Loucy (cell line): ENCODE measurements at regions not wholly inside any gene's neighbourhood (a gene's known extent, or its start where the extent isn't known, plus 50 kb on each side); places are given as distances from the start of the nearest gene placed in this dataset.

Experiments used
- H2AFZ ChIP-seq: fragments of 200-600 bp; sonication (generic); 2 replicates; pipeline ENCODE4 v1.6.0; 2016; ENCODE audit warnings: antibody characterized with exemption, mild to moderate bottlenecking, low read length, moderate library complexity
- H3F3A ChIP-seq: fragments of 200-600 bp; 2 replicates; pipeline ENCODE4 v1.6.0; 2016; ENCODE audit warnings: antibody characterized with exemption, low read depth, mild to moderate bottlenecking
- H3K27me3 ChIP-seq: fragments of 200-600 bp; sonication (generic); 2 replicates; pipeline ENCODE4 v1.6.1; 2014; ENCODE audit warnings: low read length, mild to moderate bottlenecking; ENCODE audit not compliant: insufficient read depth, poor library complexity, severe bottlenecking
- H3K36me3 ChIP-seq: fragments of 200-600 bp; sonication (generic); 2 replicates; pipeline ENCODE4 v1.6.1; 2016; ENCODE audit warnings: low read length; ENCODE audit not compliant: insufficient read depth
- H3K4me1 ChIP-seq: fragments of 200-600 bp; sonication (generic); 2 replicates; pipeline ENCODE4 v1.5.1; 2014; ENCODE audit warnings: low read length, mild to moderate bottlenecking; ENCODE audit not compliant: insufficient read depth, poor library complexity, severe bottlenecking
- H3K4me2 ChIP-seq: fragments of 200-600 bp; sonication (generic); 2 replicates; pipeline ENCODE4 v1.6.0; 2014; ENCODE audit warnings: antibody characterized with exemption, low read length, low read depth, mild to moderate bottlenecking; ENCODE audit not compliant: poor library complexity, severe bottlenecking
- H3K4me3 ChIP-seq: fragments of 200-600 bp; sonication (generic); 2 replicates; pipeline ENCODE4 v1.5.1; 2014; ENCODE audit warnings: low read length, mild to moderate bottlenecking, mixed read lengths; ENCODE audit not compliant: poor library complexity, severe bottlenecking
- H3K79me2 ChIP-seq: fragments of 200-600 bp; sonication (generic); 2 replicates; pipeline ENCODE4 v1.6.1; 2014; ENCODE audit warnings: low read length; ENCODE audit not compliant: insufficient read depth
- H3K9ac ChIP-seq: fragments of 200-600 bp; sonication (generic); 2 replicates; pipeline ENCODE4 v1.6.0; 2014; ENCODE audit warnings: mild to moderate bottlenecking, low read depth, low read length, moderate library complexity; ENCODE audit not compliant: poor library complexity, severe bottlenecking
- H3K9me2 ChIP-seq: fragments of 200-600 bp; sonication (generic); replicated peaks from 2 replicates; pipeline ENCODE4 v1.6.1; 2016; ENCODE audit warnings: low read depth, low read length, mixed read lengths
- H3K9me3 ChIP-seq: fragments of 200-600 bp; sonication (generic); 2 replicates; pipeline ENCODE4 v1.6.1; 2014; ENCODE audit warnings: mild to moderate bottlenecking, antibody characterized with exemption, low read length, low read depth; ENCODE audit not compliant: insufficient read depth
- H4K20me1 ChIP-seq: fragments of 200-600 bp; sonication (generic); 2 replicates; pipeline ENCODE4 v1.6.0; 2014; ENCODE audit warnings: antibody characterized with exemption, low read length, mild to moderate bottlenecking; ENCODE audit not compliant: insufficient read depth, poor library complexity, severe bottlenecking
- EZH2phosphoT487 ChIP-seq: fragments of 200-600 bp; IDR thresholded peaks from 2 replicates; pipeline ENCODE4 v1.6.1; 2018; ENCODE audit warnings: antibody characterized with exemption, mild to moderate bottlenecking, moderate library complexity, borderline replicate concordance
- TF ChIP-seq, protein P1 (sequence below): fragments of 200-600 bp; sonication (generic); conservative IDR thresholded peaks from 2 replicates; pipeline ENCODE4 v1.5.1; 2014; ENCODE audit warnings: mild to moderate bottlenecking, antibody characterized with exemption, low read length

DNA sequence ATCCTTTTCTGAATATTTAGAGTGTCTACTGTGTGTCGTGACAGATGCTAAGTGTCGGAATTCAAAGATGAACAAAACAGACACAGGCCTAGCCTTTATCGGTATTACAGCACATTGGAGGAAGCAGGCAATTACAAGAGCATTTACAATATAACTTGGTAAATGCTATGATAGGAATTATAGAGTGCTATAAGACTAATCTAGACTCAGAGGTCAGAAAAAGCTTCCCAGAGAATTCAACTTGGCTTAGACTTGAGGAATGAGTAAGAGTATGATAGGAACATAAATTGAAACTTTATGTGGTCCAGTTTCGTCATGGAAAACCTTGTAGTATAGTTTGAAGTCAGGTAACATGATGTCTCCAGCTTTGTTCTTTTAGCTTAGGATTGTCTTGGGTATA, 395.7 kb upstream of the FAT3 start:
- H3K36me3 ChIP-seq, result no peaks in the 10 kb centered on the region
- TF ChIP-seq, protein P1, sequence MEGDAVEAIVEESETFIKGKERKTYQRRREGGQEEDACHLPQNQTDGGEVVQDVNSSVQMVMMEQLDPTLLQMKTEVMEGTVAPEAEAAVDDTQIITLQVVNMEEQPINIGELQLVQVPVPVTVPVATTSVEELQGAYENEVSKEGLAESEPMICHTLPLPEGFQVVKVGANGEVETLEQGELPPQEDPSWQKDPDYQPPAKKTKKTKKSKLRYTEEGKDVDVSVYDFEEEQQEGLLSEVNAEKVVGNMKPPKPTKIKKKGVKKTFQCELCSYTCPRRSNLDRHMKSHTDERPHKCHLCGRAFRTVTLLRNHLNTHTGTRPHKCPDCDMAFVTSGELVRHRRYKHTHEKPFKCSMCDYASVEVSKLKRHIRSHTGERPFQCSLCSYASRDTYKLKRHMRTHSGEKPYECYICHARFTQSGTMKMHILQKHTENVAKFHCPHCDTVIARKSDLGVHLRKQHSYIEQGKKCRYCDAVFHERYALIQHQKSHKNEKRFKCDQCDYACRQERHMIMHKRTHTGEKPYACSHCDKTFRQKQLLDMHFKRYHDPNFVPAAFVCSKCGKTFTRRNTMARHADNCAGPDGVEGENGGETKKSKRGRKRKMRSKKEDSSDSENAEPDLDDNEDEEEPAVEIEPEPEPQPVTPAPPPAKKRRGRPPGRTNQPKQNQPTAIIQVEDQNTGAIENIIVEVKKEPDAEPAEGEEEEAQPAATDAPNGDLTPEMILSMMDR, result no peak
- no peak for TF ChIP-seq EZH2phosphoT487
- H3K4me1 ChIP-seq, result no peaks in the 10 kb centered on the region
- H2AFZ ChIP-seq, result no peak overlapping the region
- H3K27me3 ChIP-seq, result no peaks in the 10 kb centered on the region
- no peak overlapping the region for H3K4me3 ChIP-seq
- no peaks in the 10 kb centered on the region for H3K9me2 ChIP-seq
- H3K4me2 ChIP-seq, result no peak overlapping the region
- no peak overlapping the region for H3K9ac ChIP-seq
- no peaks in the 10 kb centered on the region for H4K20me1 ChIP-seq
- no peaks in the 10 kb centered on the region for H3F3A ChIP-seq
- no peaks in the 10 kb centered on the region for H3K79me2 ChIP-seq
- H3K9me3 ChIP-seq, result no peaks in the 10 kb centered on the region

DNA sequence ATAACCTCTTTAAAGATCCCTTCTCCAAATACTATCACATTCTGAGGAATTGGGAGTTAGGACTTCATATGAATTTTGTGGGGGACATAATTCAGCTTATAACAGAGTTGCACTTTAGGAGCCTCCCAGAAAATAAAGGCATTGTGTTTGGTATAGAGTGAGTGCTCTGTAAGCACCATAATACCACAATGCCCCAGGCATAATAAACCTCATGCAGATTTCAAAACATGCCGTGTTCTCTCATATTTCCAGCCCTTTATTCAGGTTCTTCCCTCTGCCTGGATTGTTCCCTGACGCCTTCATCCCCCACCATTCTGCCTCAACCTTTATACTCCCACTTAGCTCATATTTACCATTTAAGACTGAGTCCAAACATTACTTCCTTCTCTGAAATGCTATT, 398.8 kb upstream of the FAT3 start:
- Histone ChIP-seq H3K4me2 (no peak overlapping the region), H3K9me2 (no peaks in the 10 kb centered on the region), H3K4me1 (peaks cover 11% of the 10 kb centered on the region), H3K4me3 (no peak overlapping the region), H4K20me1 (no peaks in the 10 kb centered on the region), H3K9me3 (no peaks in the 10 kb centered on the region), H2AFZ (no peak overlapping the region), H3K27me3 (no peaks in the 10 kb centered on the region), H3K79me2 (no peaks in the 10 kb centered on the region), H3K36me3 (no peaks in the 10 kb centered on the region), H3F3A (no peaks in the 10 kb centered on the region), H3K9ac (no peak overlapping the region)
- TF ChIP-seq, protein P1, result no peak
- no peak for TF ChIP-seq EZH2phosphoT487

DNA sequence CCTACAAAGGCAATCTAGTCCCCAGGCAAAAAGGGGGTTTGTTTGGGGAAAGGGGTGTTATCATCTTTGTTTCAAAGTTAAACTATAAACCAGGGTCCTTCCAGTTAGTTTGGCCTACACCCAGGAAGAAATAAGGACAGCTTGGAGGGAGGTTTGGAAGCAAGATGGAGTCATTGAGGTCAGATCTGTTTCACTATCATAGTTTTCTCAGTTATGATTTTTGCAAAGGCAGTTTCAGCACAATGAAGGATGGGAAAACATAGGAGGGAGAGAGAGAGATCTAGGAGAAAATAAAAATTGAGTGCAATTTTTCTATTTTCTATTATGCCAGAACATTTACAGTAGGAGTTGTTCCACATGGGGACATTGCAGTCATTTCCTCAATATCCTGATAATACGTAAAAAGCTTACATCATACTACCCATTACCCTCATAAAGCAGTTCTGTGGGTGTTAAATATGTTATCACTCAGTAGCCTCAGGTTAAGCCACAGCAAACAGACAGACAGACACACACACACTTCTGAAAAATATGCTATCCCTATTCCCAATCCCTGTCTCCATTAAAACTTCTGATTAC, 401.3 kb upstream of the FAT3 start:
- Histone ChIP-seq H3F3A (no peaks in the 10 kb centered on the region), H3K9ac (no peak overlapping the region), H3K27me3 (no peaks in the 10 kb centered on the region), H3K4me1 (peaks cover 11% of the 10 kb centered on the region), H3K9me3 (no peaks in the 10 kb centered on the region), H3K79me2 (no peaks in the 10 kb centered on the region), H2AFZ (peak overlapping the region; percentile 58), H3K4me3 (no peak overlapping the region), H3K4me2 (no peak overlapping the region), H3K9me2 (no peaks in the 10 kb centered on the region), H3K36me3 (no peaks in the 10 kb centered on the region), H4K20me1 (no peaks in the 10 kb centered on the region)
- TF ChIP-seq, protein P1, result no peak
- TF ChIP-seq EZH2phosphoT487, result no peak
